GM21786 (cell line): ENCODE measurements at regions not wholly inside any gene's neighbourhood (a gene's known extent, or its start where the extent isn't known, plus 50 kb on each side); places are given as distances from the start of the nearest gene placed in this dataset.
"Not testable (repeated sequence)": the region's sequence is repeated elsewhere in the genome, so short reads cannot be mapped to it uniquely, and the experiment has no call there.

ENCODE experiments used
- ATAC-seq: cut with Tn5 transposase; IDR thresholded peaks from one replicate; pipeline ENCODE4 v1.9.1; 2021; ENCODE audit not compliant: unreplicated experiment

DNA sequence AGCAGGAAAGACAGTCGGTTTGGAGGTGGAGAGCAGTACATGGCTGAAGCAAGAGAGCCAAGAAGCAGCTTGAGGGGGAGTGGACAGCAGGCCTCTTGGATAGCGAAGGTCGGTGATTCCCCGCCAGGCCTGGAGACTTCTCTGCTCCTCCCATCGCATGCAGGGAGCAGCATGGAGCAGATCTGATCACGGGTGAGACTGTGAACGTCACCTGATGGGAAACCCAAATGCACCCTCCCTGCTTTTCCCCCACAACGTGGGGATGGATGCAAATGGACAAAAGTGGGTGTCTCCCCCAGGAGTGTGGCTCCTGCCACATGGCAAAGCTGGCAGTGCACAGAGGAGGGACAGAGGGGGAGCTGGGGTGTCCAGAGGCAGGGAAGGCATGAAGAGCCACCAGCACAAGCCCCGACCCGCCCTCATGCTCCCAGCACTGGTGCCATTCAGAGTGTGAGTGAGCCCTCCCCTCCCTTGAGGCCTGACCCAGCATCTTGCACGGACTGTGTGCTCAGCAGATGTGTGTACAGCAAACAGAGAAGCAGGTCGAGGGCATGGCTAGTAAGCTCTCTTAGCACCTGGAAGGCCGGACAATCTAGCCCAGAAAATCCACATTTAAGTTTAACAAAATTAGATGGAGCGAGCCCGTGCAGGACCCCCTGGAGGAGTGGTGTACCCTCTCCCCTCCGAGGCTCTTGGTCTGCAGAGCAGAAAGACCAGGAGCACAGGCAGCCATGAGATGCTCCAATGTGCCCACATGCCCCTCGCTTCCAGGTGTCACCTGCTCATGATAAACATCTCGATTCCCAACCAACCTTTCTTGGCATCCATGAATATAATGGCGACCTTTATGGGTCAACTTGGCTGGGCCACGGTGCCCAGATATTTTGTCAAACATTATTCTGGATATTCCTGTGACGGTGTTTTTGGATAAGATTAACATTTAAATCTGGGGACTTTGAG is 661.7 kb downstream of the TBC1D22A start:
- no peak for ATAC-seq

DNA sequence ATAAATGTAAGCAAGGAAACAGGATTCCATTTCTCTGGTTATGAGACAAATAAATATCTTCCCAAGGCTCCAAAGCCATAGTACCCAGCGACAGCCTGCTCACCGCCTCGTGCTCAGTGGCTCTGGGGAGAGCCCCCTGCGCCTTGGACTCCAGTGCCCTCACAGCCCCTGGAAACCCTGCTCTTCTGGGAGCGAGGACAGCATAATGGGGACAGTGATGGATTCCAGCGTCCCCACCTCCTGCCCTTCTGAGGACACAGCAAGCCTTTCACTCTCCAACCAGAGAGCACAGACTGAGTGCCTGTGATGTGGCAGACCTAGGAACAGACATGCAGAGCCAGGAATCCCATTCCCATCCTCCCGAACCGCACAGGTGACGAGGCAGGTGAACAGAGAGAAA is 660.8 kb downstream of the TBC1D22A start:
- ATAC-seq: no peak

DNA sequence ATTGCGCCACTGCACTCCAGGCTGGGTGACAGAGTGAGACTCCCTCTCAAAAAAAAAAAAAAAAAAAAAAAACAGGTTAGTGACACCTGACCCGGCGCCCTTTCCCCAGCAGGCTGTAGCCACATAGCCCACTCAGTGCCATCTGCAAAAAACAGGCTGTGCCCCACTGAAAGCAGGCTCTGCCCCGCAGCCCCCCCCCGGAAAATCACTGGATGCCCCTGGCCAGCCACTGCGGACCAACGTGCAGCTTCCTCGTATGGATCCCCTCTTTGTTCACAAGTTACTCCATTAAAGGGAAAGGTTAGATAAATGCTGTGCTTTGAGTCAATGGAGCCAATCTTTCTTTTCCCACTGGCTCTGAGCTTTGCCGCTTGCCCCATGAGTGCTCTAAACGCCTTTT is 660.3 kb downstream of the TBC1D22A start:
- ATAC-seq: no peak

GRCh38 chr22:47421846-47422245 is 659.4 kb downstream of the TBC1D22A start:
- no peak for ATAC-seq

GRCh38 chr22:47420211-47420610 is 657.8 kb downstream of the TBC1D22A start:
- no peak for ATAC-seq

DNA sequence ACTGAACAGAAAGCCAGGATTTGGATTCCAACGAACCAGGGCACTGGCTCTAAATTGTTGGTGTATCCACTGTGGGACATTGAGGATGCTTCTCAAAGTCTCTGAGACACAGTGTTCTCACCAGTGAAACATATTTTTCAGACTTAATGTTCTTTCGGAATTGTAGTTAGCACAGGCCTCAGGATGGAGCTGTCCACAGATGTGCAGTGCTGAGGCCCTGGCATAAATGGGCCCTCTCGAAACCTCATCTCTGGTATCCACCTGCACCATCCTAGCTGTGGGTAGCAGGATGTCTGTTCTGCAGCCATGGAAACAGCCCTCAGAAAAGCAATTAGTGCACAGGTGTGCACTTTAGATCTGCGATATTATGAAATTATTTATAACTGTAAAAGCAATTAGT is 656.8 kb downstream of the TBC1D22A start:
- no peak for ATAC-seq

GRCh38 chr22:47417699-47418098 is 655.2 kb downstream of the TBC1D22A start:
- no peak for ATAC-seq

GRCh38 chr22:47411006-47411405 is 648.6 kb downstream of the TBC1D22A start:
- ATAC-seq: no peak

DNA sequence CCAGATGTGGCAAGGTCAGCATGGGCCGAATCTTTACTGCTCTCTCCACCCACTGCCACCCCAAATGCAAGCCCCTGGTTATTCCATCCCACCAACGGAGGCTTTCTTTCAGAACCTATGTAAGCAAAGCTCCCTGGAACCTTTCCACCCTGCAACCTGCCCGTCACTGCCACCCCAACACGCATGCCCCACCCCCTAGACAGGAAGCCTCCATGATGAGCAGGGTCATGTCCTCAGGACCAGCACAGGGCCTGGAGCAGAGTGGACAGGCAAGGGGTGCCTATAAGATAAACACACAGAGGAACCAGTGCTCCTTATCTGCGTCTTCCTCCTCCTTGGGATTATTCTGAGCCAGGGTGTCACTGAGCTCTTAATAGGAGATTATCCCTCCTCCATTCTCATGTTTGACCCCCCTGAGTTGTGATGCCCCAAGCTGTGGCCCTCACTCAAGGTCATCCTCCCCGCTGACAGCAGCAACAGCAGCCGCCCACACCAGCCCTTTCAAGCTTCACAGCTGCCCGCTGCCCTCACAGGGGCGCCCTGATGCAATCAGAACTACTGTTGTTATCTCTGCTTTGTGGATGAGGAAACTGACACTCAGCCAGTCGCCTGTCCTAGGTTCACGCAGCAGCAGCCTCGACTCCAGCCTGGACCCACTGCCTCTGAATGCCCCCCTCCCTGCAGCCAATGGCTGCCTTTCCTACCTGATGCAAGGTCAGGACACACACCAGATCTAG is 647.3 kb downstream of the TBC1D22A start:
- no peak for ATAC-seq

DNA sequence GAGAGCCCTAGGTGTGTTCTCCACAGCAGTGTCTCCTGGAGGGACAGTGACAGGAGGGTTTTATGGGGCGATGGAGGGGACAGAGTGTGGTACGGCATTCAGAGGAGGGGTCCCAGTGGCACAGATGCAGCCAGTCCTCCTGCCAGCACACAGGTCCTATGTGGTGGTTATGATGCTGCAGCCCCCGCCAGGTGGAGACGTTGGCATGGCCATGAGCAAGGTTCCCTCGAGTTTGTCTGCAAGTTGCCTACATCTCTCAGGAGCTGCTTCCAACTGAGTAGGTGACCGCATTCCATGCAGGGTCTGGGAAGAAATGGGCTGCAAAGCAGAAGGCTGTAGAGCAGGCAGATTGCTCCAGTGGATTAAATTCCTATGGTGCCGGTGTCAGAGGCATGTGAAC is 646.0 kb downstream of the TBC1D22A start:
- no peak for ATAC-seq

- no peak for ATAC-seq
Observed at GRCh38 chr22:47407461-47408025, 645.1 kb downstream of the TBC1D22A start.

- no peak for ATAC-seq
Observed at GRCh38 chr22:47406896-47407295, 644.4 kb downstream of the TBC1D22A start.

DNA sequence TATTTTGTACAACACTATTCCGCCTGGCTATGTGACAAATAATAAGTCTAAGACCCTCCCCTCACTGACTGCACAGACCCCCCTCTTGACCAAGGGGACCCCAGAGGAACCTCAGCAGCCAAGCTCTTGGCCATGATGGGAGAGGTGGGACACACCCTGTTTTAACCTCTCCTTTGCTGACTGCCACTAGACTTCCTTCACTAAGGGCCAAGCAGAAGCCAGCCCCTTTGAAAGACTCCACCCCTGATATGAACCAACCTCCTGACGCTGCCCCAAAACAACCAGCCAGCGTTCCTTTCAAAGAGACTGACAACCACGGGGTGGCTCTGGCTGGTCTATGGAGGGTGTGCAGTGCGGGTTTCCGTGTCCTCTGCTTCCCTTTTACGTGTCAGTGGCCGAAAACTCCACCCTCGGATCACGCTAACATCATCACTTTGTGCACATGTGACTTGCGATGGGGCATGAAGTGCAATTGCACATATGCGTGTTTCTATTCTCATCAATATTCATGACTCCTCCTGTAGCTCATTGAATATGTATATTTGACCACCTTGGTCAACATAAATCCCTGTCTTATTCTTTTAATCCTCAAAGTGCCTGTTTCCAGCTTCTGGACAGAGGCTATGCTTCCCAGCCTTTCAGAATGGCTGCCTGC is 643.9 kb downstream of the TBC1D22A start:
- ATAC-seq: no peak

- not testable (repeated sequence) for ATAC-seq
Observed at GRCh38 chr22:47405222-47405621, 642.8 kb downstream of the TBC1D22A start.

GRCh38 chr22:47402876-47403525 is 640.6 kb downstream of the TBC1D22A start:
- no peak for ATAC-seq

- ATAC-seq: no peak
Observed at GRCh38 chr22:47401976-47402770, 639.7 kb downstream of the TBC1D22A start.

GRCh38 chr22:47401592-47401898 is 639.1 kb downstream of the TBC1D22A start:
- ATAC-seq: no peak

DNA sequence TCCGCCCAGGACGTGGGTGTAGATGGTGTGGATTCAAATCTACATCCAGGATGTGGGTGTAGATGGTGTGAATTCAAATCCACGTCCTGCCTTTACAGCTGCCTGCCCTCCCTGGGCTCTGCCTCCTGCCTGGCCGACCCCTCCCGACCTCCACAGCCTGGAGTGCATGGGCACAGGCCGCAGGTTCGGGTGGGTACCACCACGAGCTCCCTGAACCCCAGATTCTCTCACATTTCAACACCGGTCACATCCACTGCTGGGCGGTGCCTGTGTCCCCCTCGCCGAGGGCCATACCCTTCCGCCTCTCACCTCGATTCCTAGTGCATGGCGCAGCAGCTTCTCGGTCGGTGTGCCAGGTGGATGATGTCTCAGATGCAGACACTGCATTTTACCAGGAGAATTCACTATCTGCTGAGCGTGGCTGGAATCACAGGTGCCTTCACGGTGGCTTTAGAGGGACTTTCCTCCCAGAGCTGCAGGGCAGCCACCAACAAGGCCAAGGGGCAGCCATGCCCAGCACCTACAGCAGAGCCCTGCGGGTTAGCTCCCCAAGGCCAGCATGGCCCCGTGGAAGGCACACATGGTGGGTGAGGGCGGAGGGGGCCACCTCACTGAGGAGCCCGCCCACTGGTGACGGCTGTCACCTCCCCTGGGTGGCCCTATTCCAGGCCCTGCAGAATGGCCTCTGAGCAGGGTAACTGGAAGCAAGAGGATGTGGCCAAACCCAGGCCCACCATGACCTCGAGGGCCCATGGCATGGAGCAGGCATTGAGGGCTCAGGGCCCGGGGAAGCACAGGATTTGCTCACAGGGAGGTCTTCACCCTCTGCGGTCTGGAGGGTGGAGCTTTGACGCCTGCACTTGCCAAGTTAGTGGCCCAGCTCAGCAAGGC is 638.5 kb downstream of the TBC1D22A start:
- no peak for ATAC-seq

DNA sequence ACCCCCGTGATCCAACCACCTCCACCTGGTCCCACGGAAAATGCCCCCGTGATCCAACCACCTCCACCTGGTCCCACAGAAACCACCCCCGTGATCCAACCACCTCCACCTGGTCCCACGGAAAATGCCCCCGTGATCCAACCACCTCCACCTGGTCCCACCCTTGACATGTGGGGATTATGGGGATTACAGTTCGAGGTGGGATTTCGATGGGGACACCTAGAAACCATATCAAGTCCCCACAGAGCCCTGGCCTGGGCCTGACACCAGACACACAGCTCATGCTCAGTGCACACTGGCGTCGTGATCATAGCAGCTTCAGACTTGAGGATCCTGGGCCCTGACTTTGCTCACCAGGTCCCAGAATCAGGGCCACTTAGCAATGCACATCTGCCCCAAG is 637.7 kb downstream of the TBC1D22A start:
- ATAC-seq: not testable (repeated sequence)
